H9 (cell line): ENCODE measurements at regions not wholly inside any gene's neighbourhood (a gene's known extent, or its start where the extent isn't known, plus 50 kb on each side); places are given as distances from the start of the nearest gene placed in this dataset.

Source experiments
- DNase-seq: peaks from one replicate; pipeline ENCODE4 v3.0.0-alpha.2; 2017
- H2AFZ ChIP-seq: one replicate; pipeline ENCODE4 v1.6.1; 2013; ENCODE audit warnings: mild to moderate bottlenecking, low read length, control low read depth, moderate library complexity
- H2AK5ac ChIP-seq: 2 replicates; pipeline ENCODE4 v1.6.1; 2013; ENCODE audit warnings: low read length, control low read depth, mixed read lengths; ENCODE audit not compliant: insufficient read length
- H2BK120ac ChIP-seq: one replicate; pipeline ENCODE4 v1.6.1; 2013; ENCODE audit warnings: low read depth, mild to moderate bottlenecking, low read length, control low read depth, inconsistent platforms; ENCODE audit not compliant: poor library complexity, severe bottlenecking
- H2BK12ac ChIP-seq: 2 replicates; pipeline ENCODE4 v1.6.1; 2013; ENCODE audit warnings: low read length, control low read depth, mixed read lengths, low read depth; ENCODE audit not compliant: insufficient read length
- H2BK15ac ChIP-seq: 2 replicates; pipeline ENCODE4 v1.6.1; 2013; ENCODE audit warnings: low read depth, low read length, control low read depth
- H2BK20ac ChIP-seq: one replicate; pipeline ENCODE4 v1.6.1; 2013; ENCODE audit warnings: low read depth, mild to moderate bottlenecking, low read length, control low read depth, inconsistent platforms; ENCODE audit not compliant: poor library complexity, severe bottlenecking
- H2BK5ac ChIP-seq: 2 replicates; pipeline ENCODE4 v1.6.1; 2013; ENCODE audit warnings: low read length, control low read depth, mixed read lengths; ENCODE audit not compliant: insufficient read length
- H3K14ac ChIP-seq: 2 replicates; pipeline ENCODE4 v1.6.1; 2013; ENCODE audit warnings: low read length, control low read depth; ENCODE audit not compliant: insufficient read depth
- H3K18ac ChIP-seq: 2 replicates; pipeline ENCODE4 v1.6.1; 2013; ENCODE audit warnings: low read depth, mild to moderate bottlenecking, mixed read lengths, low read length, control low read depth; ENCODE audit not compliant: insufficient read length
- H3K23ac ChIP-seq: 2 replicates; pipeline ENCODE4 v1.6.1; 2013; ENCODE audit warnings: low read length, control low read depth, mixed read lengths, low read depth; ENCODE audit not compliant: insufficient read length
- H3K23me2 ChIP-seq: 2 replicates; pipeline ENCODE4 v1.6.1; 2013; ENCODE audit warnings: low read depth, mild to moderate bottlenecking, mixed read lengths, low read length, control low read depth; ENCODE audit not compliant: insufficient read length, poor library complexity, severe bottlenecking
- H3K27ac ChIP-seq: 2 replicates; pipeline ENCODE4 v1.5.1; 2013; ENCODE audit warnings: low read length, control low read depth, mixed read lengths, low read depth; ENCODE audit not compliant: insufficient read length
- H3K27me3 ChIP-seq: 2 replicates; pipeline ENCODE4 v1.6.1; 2013; ENCODE audit warnings: low read length, control low read depth, inconsistent platforms; ENCODE audit not compliant: insufficient read depth
- H3K4ac ChIP-seq: 2 replicates; pipeline ENCODE4 v1.6.1; 2013; ENCODE audit warnings: low read depth, mild to moderate bottlenecking, control low read depth, inconsistent platforms, low read length, moderate library complexity
- H3K4me1 ChIP-seq: 2 replicates; pipeline ENCODE4 v1.6.1; 2013; ENCODE audit warnings: low read length, control low read depth, inconsistent platforms; ENCODE audit not compliant: insufficient read depth
- H3K4me2 ChIP-seq: 2 replicates; pipeline ENCODE4 v1.6.1; 2013; ENCODE audit warnings: low read length, control low read depth, mixed read lengths; ENCODE audit not compliant: insufficient read length, insufficient read depth
- H3K56ac ChIP-seq: 2 replicates; pipeline ENCODE4 v1.6.1; 2013; ENCODE audit warnings: low read depth, mild to moderate bottlenecking, mixed read lengths, low read length, control low read depth; ENCODE audit not compliant: insufficient read length
- H3K79me1 ChIP-seq: 2 replicates; pipeline ENCODE4 v1.6.1; 2013; ENCODE audit warnings: low read depth, mild to moderate bottlenecking, moderate library complexity, low read length, control low read depth, inconsistent platforms; ENCODE audit not compliant: insufficient read depth, poor library complexity, severe bottlenecking
- H3K79me2 ChIP-seq: 2 replicates; pipeline ENCODE4 v1.6.1; 2013; ENCODE audit warnings: low read length, control low read depth, inconsistent platforms; ENCODE audit not compliant: insufficient read depth
- H3K9ac ChIP-seq: 2 replicates; pipeline ENCODE4 v1.6.1; 2013; ENCODE audit warnings: low read length, control low read depth, mixed read lengths; ENCODE audit not compliant: insufficient read length; ENCODE audit errors: extremely low read depth
- H3K9me3 ChIP-seq: one replicate; pipeline ENCODE4 v1.6.1; 2013; ENCODE audit warnings: low read depth, low read length, inconsistent platforms; ENCODE audit not compliant: control insufficient read depth
- H3T11ph ChIP-seq: one replicate; pipeline ENCODE4 v1.6.1; 2013; ENCODE audit warnings: mild to moderate bottlenecking, low read length, control low read depth, inconsistent platforms
- H4K20me1 ChIP-seq: one replicate; pipeline ENCODE4 v1.6.1; 2013; ENCODE audit not compliant: control insufficient read depth, insufficient read length, insufficient read depth
- H4K5ac ChIP-seq: 2 replicates; pipeline ENCODE4 v1.6.1; 2013; ENCODE audit warnings: low read depth, mild to moderate bottlenecking, mixed read lengths, low read length, control low read depth; ENCODE audit not compliant: insufficient read length
- H4K8ac ChIP-seq: replicated peaks from 2 replicates; pipeline ENCODE4 v1.6.1; 2013; ENCODE audit warnings: low read length, control low read depth, mixed read lengths, low read depth; ENCODE audit not compliant: insufficient read length
- H4K91ac ChIP-seq: 2 replicates; pipeline ENCODE4 v1.6.1; 2013; ENCODE audit warnings: low read depth, mild to moderate bottlenecking, moderate library complexity, mixed read lengths, low read length, control low read depth; ENCODE audit not compliant: insufficient read length
- H3K27ac Mint-ChIP-seq, 3 experiments: 2 replicates in 2 of 3; 3 replicates in 1 of 3; pipeline ENCODE4 v1.8.0; 2020 to 2021; ENCODE audit warnings: mixed read lengths in 3 of 3, mild to moderate bottlenecking in 1 of 3, moderate library complexity in 1 of 3
- H3K27me3 Mint-ChIP-seq: 2 replicates; pipeline ENCODE4 v1.8.0; 2021; ENCODE audit warnings: low read depth, mild to moderate bottlenecking, moderate library complexity, mixed read lengths
- H3K36me3 Mint-ChIP-seq, 3 experiments: 2 replicates in 2 of 3; 3 replicates in 1 of 3; pipeline ENCODE4 v1.8.0; 2020 to 2021; ENCODE audit warnings: low read depth in 3 of 3, mixed read lengths in 3 of 3; ENCODE audit not compliant: insufficient read depth in 1 of 3
- H3K4me1 Mint-ChIP-seq, 2 experiments: 2 replicates each; pipeline ENCODE4 v1.8.0; 2020; ENCODE audit warnings: mixed read lengths in 2 of 2
- H3K4me3 Mint-ChIP-seq, 2 experiments: 2 replicates in 1 of 2; 3 replicates in 1 of 2; pipeline ENCODE4 v1.8.0; 2020 to 2021; ENCODE audit warnings: mild to moderate bottlenecking in 2 of 2, mixed read lengths in 2 of 2, moderate library complexity in 1 of 2
- H3K9me3 Mint-ChIP-seq, 2 experiments: 2 replicates in 1 of 2; 3 replicates in 1 of 2; pipeline ENCODE4 v1.8.0; 2020; ENCODE audit warnings: mild to moderate bottlenecking in 2 of 2, mixed read lengths in 2 of 2, moderate library complexity in 1 of 2
- WGBS: extraction: QIAGEN DNeasy Blood & Tissue Kit; methylation state at CpG from one replicate; pipeline ENCODE4 v1.1.7; 2013; ENCODE audit warnings: missing lambda C conversion rate, low lambda C conversion rate, mixed read lengths; ENCODE audit not compliant: insufficient read length; ENCODE audit errors: extremely low coverage; 5-methylcytosine and 5-hydroxymethylcytosine counted together
- TF ChIP-seq, protein P1 (sequence below): fragments of 200-600 bp; sonication (generic); conservative IDR thresholded peaks from 3 replicates; pipeline ENCODE4 v1.8.0; 2021; ENCODE audit warnings: antibody characterized with exemption, mild to moderate bottlenecking

DNA sequence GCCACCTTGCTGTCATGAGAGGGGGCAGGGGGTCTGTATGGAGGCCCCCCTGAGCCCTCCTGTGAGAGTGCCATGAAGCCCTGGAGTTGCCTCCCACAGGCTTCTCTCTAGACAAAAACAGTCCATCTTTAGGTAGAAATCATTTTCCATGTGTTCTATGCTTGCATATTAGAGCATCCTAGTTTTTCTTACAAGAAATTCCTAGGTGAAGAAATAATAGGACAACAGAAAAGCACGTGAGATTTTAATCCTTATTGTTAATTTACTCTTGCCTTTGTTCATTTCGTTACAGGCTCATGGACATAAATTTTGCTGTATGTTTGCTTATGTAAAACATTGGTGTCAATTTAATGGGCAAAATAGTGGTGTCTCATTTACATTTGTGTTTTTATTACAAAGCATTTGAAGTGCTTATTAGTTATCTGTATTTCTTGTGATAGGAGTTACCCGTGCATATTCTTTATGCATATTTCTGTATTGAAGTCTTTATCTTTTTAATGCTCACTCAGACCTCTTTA lies 336.9 kb upstream of the RAB6C start:
- Histone ChIP-seq H2AFZ (no peak overlapping the region), H4K8ac (no peak overlapping the region), H2BK120ac (no peak overlapping the region), H4K5ac (no peak overlapping the region), H3K27me3 (no peaks in the 10 kb centered on the region), H3K9ac (no peak overlapping the region), H3K79me1 (no peaks in the 10 kb centered on the region), H3T11ph (no peak overlapping the region), H4K20me1 (no peaks in the 10 kb centered on the region), H3K4me1 (no peaks in the 10 kb centered on the region; the same call in 1 of the 2 replicates), H3K4ac (no peak overlapping the region), H3K14ac (no peak overlapping the region), H2BK5ac (no peak overlapping the region), H3K56ac (no peak overlapping the region), H4K91ac (no peak overlapping the region), H3K27ac (no peak overlapping the region), H2BK15ac (no peak overlapping the region), H3K23ac (no peak overlapping the region), H3K18ac (no peak overlapping the region), H2BK20ac (no peak overlapping the region), H2BK12ac (no peak overlapping the region), H3K79me2 (no peaks in the 10 kb centered on the region), H3K23me2 (no peaks in the 10 kb centered on the region), H3K4me2 (no peak overlapping the region), H2AK5ac (no peak overlapping the region), H3K9me3 (no peaks in the 10 kb centered on the region)
- H3K27me3 Mint-ChIP-seq, result no peaks in the 10 kb centered on the region; the same call in 1 of the 2 replicates
- TF ChIP-seq, protein P1, sequence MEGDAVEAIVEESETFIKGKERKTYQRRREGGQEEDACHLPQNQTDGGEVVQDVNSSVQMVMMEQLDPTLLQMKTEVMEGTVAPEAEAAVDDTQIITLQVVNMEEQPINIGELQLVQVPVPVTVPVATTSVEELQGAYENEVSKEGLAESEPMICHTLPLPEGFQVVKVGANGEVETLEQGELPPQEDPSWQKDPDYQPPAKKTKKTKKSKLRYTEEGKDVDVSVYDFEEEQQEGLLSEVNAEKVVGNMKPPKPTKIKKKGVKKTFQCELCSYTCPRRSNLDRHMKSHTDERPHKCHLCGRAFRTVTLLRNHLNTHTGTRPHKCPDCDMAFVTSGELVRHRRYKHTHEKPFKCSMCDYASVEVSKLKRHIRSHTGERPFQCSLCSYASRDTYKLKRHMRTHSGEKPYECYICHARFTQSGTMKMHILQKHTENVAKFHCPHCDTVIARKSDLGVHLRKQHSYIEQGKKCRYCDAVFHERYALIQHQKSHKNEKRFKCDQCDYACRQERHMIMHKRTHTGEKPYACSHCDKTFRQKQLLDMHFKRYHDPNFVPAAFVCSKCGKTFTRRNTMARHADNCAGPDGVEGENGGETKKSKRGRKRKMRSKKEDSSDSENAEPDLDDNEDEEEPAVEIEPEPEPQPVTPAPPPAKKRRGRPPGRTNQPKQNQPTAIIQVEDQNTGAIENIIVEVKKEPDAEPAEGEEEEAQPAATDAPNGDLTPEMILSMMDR, result no peak
- DNase-seq, result no peak
- H3K9me3 Mint-ChIP-seq, result no peaks in the 10 kb centered on the region
- H3K4me1 Mint-ChIP-seq, result no peaks in the 10 kb centered on the region; a peak in 1 of 4 replicates
- H3K36me3 Mint-ChIP-seq, result no peaks in the 10 kb centered on the region; a peak in 2 of 7 replicates
- no peak overlapping the region for H3K27ac Mint-ChIP-seq
- WGBS, result no CpG with 5 or more reads among the region's 3 CpGs
- no peak overlapping the region for H3K4me3 Mint-ChIP-seq
